Fibroblast of lung (primary cell): ENCODE measurements at regions not wholly inside any gene's neighbourhood (a gene's known extent, or its start where the extent isn't known, plus 50 kb on each side); places are given as distances from the start of the nearest gene placed in this dataset.

ENCODE experiments used
- DNase-seq, 2 donors: peaks; one replicate each; pipeline versions ENCODE4 v3.0.0 to v3.0.0-alpha.2; 2010; ENCODE audit warnings: low read depth in 2 of 2
- H2AFZ ChIP-seq: 2 replicates; pipeline ENCODE4 v1.5.1; 2012; ENCODE audit warnings: low read length, control low read depth, inconsistent platforms
- H3K27ac ChIP-seq: 2 replicates; pipeline ENCODE4 v1.5.1; 2011; ENCODE audit warnings: low read length, control low read depth; ENCODE audit not compliant: insufficient read depth
- H3K27me3 ChIP-seq: 2 replicates; pipeline ENCODE4 v1.5.1; 2011; ENCODE audit warnings: mild to moderate bottlenecking, low read length; ENCODE audit not compliant: control insufficient read depth, insufficient read depth
- H3K36me3 ChIP-seq: 2 replicates; pipeline ENCODE4 v1.5.1; 2011; ENCODE audit warnings: low read length; ENCODE audit not compliant: control insufficient read depth, insufficient read depth
- H3K4me1 ChIP-seq: 2 replicates; pipeline ENCODE4 v1.5.1; 2011; ENCODE audit warnings: low read length; ENCODE audit not compliant: control insufficient read depth, insufficient read depth; ENCODE audit errors: extremely low read depth
- H3K4me2 ChIP-seq: 2 replicates; pipeline ENCODE4 v1.5.1; 2011; ENCODE audit warnings: low read length, control low read depth; ENCODE audit not compliant: insufficient read depth; ENCODE audit errors: extremely low read depth
- H3K4me3 ChIP-seq, 4 experiments: fragments of 200-600 bp in 1 of 4; sonication (generic) in 1 of 4; replicated peaks in 1 of 4; 2 replicates each; pipeline ENCODE4 v1.5.1; 2011 to 2016; ENCODE audit warnings: low read length in 4 of 4, low read depth in 3 of 4, mild to moderate bottlenecking in 3 of 4, control low read depth in 2 of 4, inconsistent platforms in 1 of 4, mixed read lengths in 1 of 4; ENCODE audit not compliant: insufficient read depth in 1 of 4; ENCODE audit errors: control extremely low read depth in 1 of 4
- H3K79me2 ChIP-seq: 2 replicates; pipeline ENCODE4 v1.5.1; 2012; ENCODE audit warnings: mild to moderate bottlenecking, low read length, inconsistent platforms; ENCODE audit not compliant: control insufficient read depth, insufficient read depth
- H3K9ac ChIP-seq: 2 replicates; pipeline ENCODE4 v1.5.1; 2011; ENCODE audit warnings: mild to moderate bottlenecking, low read length, control low read depth; ENCODE audit not compliant: insufficient read depth
- H3K9me3 ChIP-seq: 2 replicates; pipeline ENCODE4 v1.5.1; 2012; ENCODE audit warnings: low read depth, low read length; ENCODE audit not compliant: control insufficient read depth, insufficient read depth
- H4K20me1 ChIP-seq: 2 replicates; pipeline ENCODE4 v1.5.1; 2011; ENCODE audit warnings: low read length; ENCODE audit not compliant: control insufficient read depth, insufficient read depth; ENCODE audit errors: extremely low read depth
- EZH2 ChIP-seq: IDR thresholded peaks from 2 replicates; pipeline ENCODE4 v1.5.1; 2012; ENCODE audit warnings: low read length, control low read depth, mild to moderate bottlenecking; ENCODE audit errors: missing control alignments
- TF ChIP-seq, protein P1 (sequence below), 2 donors: IDR thresholded peaks in 1 of 2; conservative IDR thresholded peaks in 1 of 2; 1 replicate in 1 of 2; 2 replicates in 1 of 2; pipeline ENCODE4 v1.5.1; 2011 to 2012; ENCODE audit warnings: low read length in 2 of 2, control low read depth in 1 of 2, inconsistent platforms in 1 of 2, low read depth in 1 of 2, mild to moderate bottlenecking in 1 of 2

DNA sequence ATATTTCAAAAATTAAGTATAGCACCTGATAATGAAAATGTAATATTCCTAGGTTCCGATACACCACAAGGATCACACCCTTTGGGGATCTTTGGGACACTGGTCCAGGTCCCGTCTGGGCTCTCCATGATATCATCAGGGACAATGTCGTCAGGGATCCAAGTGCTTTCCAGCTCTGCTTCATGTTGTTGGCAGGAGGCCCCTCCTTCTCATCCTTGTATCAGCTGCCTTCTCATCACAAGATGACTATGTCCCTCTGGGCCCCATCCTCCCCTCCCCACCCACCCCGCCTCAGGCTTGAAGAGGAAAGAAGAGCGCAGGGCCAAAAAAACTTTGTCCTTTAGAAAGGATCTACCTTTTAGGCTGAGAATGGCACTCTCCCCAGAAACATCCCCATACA, 128.3 kb upstream of the KLF3 start:
- Histone ChIP-seq H3K79me2 (no peaks in the 10 kb centered on the region), H2AFZ (no peak overlapping the region), H4K20me1 (no peaks in the 10 kb centered on the region), H3K9me3 (no peaks in the 10 kb centered on the region), H3K9ac (no peak overlapping the region), H3K27ac (no peak overlapping the region), H3K36me3 (no peaks in the 10 kb centered on the region), H3K27me3 (peaks cover 2% of the 10 kb centered on the region), H3K4me2 (no peak overlapping the region), H3K4me1 (no peaks in the 10 kb centered on the region), H3K4me3 (no peak overlapping the region)
- no peak for TF ChIP-seq EZH2
- TF ChIP-seq, protein P1, sequence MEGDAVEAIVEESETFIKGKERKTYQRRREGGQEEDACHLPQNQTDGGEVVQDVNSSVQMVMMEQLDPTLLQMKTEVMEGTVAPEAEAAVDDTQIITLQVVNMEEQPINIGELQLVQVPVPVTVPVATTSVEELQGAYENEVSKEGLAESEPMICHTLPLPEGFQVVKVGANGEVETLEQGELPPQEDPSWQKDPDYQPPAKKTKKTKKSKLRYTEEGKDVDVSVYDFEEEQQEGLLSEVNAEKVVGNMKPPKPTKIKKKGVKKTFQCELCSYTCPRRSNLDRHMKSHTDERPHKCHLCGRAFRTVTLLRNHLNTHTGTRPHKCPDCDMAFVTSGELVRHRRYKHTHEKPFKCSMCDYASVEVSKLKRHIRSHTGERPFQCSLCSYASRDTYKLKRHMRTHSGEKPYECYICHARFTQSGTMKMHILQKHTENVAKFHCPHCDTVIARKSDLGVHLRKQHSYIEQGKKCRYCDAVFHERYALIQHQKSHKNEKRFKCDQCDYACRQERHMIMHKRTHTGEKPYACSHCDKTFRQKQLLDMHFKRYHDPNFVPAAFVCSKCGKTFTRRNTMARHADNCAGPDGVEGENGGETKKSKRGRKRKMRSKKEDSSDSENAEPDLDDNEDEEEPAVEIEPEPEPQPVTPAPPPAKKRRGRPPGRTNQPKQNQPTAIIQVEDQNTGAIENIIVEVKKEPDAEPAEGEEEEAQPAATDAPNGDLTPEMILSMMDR (conservative IDR thresholded peaks at IDR 0.05 in 1 of 2, IDR thresholded peaks at IDR 0.05 in 1 of 2; ENCODE audit: low read depth in 1 of 2, low read length in 2 of 2) = no peak
- no peak for DNase-seq

DNA sequence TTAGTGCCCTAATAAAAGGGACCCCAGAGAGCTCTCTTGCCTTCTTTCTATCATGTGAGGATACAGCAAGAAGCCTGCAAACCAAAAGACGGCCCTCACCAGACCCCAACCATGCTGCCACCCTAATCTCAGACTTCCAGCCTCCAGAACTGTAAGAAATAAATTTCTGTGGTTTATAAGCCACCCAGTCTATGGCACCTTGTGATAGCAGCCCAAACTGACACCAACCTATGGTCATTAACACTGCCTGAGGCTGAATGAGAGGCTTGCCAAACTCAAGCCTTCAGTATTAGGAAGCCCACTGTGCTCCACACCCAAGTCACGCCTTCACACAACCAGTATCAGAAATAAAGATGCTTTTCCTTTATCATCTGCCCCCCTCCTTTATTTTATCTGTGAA, 127.3 kb upstream of the KLF3 start:
- H3K4me1 ChIP-seq = no peaks in the 10 kb centered on the region
- no peak for DNase-seq
- H3K27me3 ChIP-seq = peaks cover 2% of the 10 kb centered on the region
- H3K36me3 ChIP-seq = no peaks in the 10 kb centered on the region
- no peak overlapping the region for H3K27ac ChIP-seq
- H3K9ac ChIP-seq = no peak overlapping the region
- H2AFZ ChIP-seq = no peak overlapping the region
- H3K4me2 ChIP-seq = no peak overlapping the region
- H3K4me3 ChIP-seq = no peak overlapping the region
- no peaks in the 10 kb centered on the region for H4K20me1 ChIP-seq
- H3K79me2 ChIP-seq = no peaks in the 10 kb centered on the region
- H3K9me3 ChIP-seq = no peaks in the 10 kb centered on the region
- no peak for TF ChIP-seq EZH2
- TF ChIP-seq, protein P1 (conservative IDR thresholded peaks at IDR 0.05 in 1 of 2, IDR thresholded peaks at IDR 0.05 in 1 of 2; ENCODE audit: low read depth in 1 of 2, low read length in 2 of 2) = no peak

DNA sequence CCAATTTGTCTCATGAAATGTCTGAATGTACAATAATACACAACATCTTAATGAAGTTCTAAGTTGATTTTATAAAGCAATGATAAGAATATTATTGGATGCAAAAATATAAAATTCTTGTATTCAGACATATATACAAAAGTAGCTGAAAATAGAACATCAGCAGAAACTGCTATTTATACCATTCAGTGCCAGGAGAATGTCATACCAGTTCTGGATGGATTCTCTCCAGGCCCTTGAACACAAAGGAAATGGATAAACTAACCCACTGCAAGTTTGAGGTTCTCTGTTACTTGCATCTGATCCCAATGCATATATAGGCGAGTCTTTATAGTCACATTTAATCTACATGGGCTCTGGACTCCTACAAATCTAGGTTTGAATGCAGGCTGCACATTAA, 126.3 kb upstream of the KLF3 start:
- Histone ChIP-seq H4K20me1 (no peaks in the 10 kb centered on the region), H2AFZ (no peak overlapping the region), H3K4me2 (no peak overlapping the region), H3K27ac (no peak overlapping the region), H3K79me2 (no peaks in the 10 kb centered on the region), H3K4me1 (no peaks in the 10 kb centered on the region), H3K9me3 (no peaks in the 10 kb centered on the region), H3K36me3 (no peaks in the 10 kb centered on the region), H3K27me3 (peaks cover 2% of the 10 kb centered on the region), H3K9ac (no peak overlapping the region), H3K4me3 (no peak overlapping the region)
- no peak for TF ChIP-seq EZH2
- TF ChIP-seq, protein P1 (conservative IDR thresholded peaks at IDR 0.05 in 1 of 2, IDR thresholded peaks at IDR 0.05 in 1 of 2; ENCODE audit: low read depth in 1 of 2, low read length in 2 of 2) = no peak
- no peak for DNase-seq
